ENCODE measurements at regions not wholly inside any gene's neighbourhood (a gene's known extent, or its start where the extent isn't known, plus 50 kb on each side); places are given as distances from the start of the nearest gene placed in this dataset.
"Not testable (repeated sequence)": the region's sequence is repeated elsewhere in the genome, so short reads cannot be mapped to it uniquely, and the experiment has no call there.

DNA sequence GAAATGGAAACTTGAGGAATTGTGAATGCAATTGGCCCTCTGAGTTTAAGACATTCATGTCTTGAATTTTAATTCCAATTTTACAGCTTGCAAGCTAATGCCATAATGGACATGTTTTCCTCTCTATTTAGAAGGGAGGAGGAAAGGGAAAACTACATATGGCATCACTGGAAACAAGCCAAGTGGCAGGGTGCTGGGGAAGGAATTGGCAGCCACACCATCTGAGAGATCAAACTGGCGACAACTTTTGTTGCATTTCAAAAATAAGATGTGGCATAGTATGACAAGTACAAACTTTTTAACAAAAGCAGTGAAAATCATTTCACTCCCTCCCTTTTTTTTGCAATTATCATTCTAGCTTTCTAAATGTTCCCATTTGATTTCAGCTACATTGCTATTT is 615.6 kb downstream of the CENPC start:
- TF ChIP-seq EZH2 (IDR thresholded peaks at IDR 0.05; ENCODE audit: borderline replicate concordance, low read depth, low read length, severe bottlenecking) (no peak), POLR2AphosphoS5 (IDR thresholded peaks at IDR 0.05; ENCODE audit: insufficient read depth, low read depth, low read length) (no peak), JUN (IDR thresholded peaks at IDR 0.05; ENCODE audit: borderline replicate concordance, insufficient read depth, insufficient read length, low read depth) (no peak), MYC (IDR thresholded peaks at IDR 0.05; ENCODE audit: low read depth, low read length) (no peak), POLR2A (IDR thresholded peaks at IDR 0.05; ENCODE audit: low read depth, low read length) (no peak), GATA2 (IDR thresholded peaks at IDR 0.05; ENCODE audit: insufficient read depth, insufficient read length, low read depth, low read length) (no peak), FOS (IDR thresholded peaks at IDR 0.05; ENCODE audit: borderline replicate concordance, insufficient read depth, low read length) (no peak)
- TF ChIP-seq, protein P1, sequence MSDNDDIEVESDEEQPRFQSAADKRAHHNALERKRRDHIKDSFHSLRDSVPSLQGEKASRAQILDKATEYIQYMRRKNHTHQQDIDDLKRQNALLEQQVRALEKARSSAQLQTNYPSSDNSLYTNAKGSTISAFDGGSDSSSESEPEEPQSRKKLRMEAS (IDR thresholded peaks at IDR 0.05; ENCODE audit: insufficient read depth, insufficient read length): no peak
- TF ChIP-seq, protein P2, sequence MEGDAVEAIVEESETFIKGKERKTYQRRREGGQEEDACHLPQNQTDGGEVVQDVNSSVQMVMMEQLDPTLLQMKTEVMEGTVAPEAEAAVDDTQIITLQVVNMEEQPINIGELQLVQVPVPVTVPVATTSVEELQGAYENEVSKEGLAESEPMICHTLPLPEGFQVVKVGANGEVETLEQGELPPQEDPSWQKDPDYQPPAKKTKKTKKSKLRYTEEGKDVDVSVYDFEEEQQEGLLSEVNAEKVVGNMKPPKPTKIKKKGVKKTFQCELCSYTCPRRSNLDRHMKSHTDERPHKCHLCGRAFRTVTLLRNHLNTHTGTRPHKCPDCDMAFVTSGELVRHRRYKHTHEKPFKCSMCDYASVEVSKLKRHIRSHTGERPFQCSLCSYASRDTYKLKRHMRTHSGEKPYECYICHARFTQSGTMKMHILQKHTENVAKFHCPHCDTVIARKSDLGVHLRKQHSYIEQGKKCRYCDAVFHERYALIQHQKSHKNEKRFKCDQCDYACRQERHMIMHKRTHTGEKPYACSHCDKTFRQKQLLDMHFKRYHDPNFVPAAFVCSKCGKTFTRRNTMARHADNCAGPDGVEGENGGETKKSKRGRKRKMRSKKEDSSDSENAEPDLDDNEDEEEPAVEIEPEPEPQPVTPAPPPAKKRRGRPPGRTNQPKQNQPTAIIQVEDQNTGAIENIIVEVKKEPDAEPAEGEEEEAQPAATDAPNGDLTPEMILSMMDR (IDR thresholded peaks at IDR 0.05; ENCODE audit: extremely low read depth in 1 of 2, insufficient read depth in 1 of 2, low read depth in 1 of 2, low read length in 2 of 2): no peak
- POLR2A ChIA-PET: no interaction called here
- FAIRE-seq (no peak), DNase-seq (ENCODE audit: low read depth, low spot score) (no peak)
- Histone ChIP-seq H3K79me2 (ENCODE audit: control insufficient read depth, insufficient read depth, low read length) (no peaks in the 10 kb centered on the region), H3K36me3 (ENCODE audit: control insufficient read depth in 2 of 2, extremely low read depth in 1 of 2, insufficient read depth in 2 of 2, low read length in 2 of 2) (no peaks in the 10 kb centered on the region), H3K9me3 (replicated peaks; ENCODE audit: control insufficient read depth, insufficient read depth, low read length) (no peaks in the 10 kb centered on the region), H2AFZ (ENCODE audit: low read depth, low read length) (no peak overlapping the region), H3K27ac (ENCODE audit: insufficient read depth, low read depth, low read length) (no peak overlapping the region), H4K20me1 (replicated peaks; ENCODE audit: control insufficient read depth, extremely low read depth, insufficient read depth, low read length) (no peaks in the 10 kb centered on the region), H3K9ac (replicated peaks; ENCODE audit: extremely low read depth, insufficient read depth, low read length) (no peak overlapping the region), H3K4me2 (ENCODE audit: insufficient read depth, low read length) (no peak overlapping the region), H3K4me1 (ENCODE audit: control insufficient read depth, extremely low read depth, insufficient read depth, low read length) (no peaks in the 10 kb centered on the region), H3K9me1 (replicated peaks; ENCODE audit: control insufficient read depth, extremely low read depth, insufficient read depth, low read length) (no peaks in the 10 kb centered on the region), H3K4me3 (replicated peaks in 1 of 3; ENCODE audit: insufficient read depth in 1 of 3, low read depth in 1 of 3, low read length in 3 of 3) (no peak overlapping the region), H3K27me3 (ENCODE audit: control insufficient read depth in 2 of 2, insufficient read depth in 2 of 2, low read length in 2 of 2) (no peaks in the 10 kb centered on the region)
- intact Hi-C loops (cut with micrococcal nuclease) (no loop called here), dilution Hi-C loops (cut with MboI; ENCODE audit: extremely low pct_ligation_motif_present, low sequenced_read_pairs) (no loop called here)
- BruUV-seq (replicated peaks): no TSS peak
- CTCF ChIA-PET: no interaction called here

DNA sequence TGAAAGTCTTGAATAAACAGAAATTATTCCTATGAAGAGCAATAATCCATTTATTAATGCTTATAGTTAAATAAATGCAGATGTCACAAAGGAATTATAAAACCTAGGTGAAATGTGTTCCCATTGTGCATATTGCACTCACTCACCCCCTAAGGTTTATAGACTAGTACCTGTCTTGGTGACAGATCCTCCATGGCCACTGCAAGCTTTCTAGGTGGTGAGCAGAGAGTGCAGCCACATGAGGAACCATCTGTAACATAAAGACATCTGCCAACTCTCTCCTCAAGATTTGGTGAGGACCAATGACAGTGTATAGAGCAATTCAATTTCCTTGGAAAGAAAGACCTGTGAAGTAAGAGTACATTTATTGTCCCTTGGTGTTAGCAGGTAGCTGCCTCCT is 616.4 kb downstream of the CENPC start:
- DNase-seq (ENCODE audit: low read depth, low spot score); CTCF ChIA-PET; BruUV-seq (replicated peaks); FAIRE-seq; H3K9me3 ChIP-seq (replicated peaks; ENCODE audit: control insufficient read depth, insufficient read depth, low read length); H3K4me1 ChIP-seq (ENCODE audit: control insufficient read depth, extremely low read depth, insufficient read depth, low read length); H3K4me2 ChIP-seq (ENCODE audit: insufficient read depth, low read length); H3K36me3 ChIP-seq (ENCODE audit: control insufficient read depth in 2 of 2, extremely low read depth in 1 of 2, insufficient read depth in 2 of 2, low read length in 2 of 2); H3K27ac ChIP-seq (ENCODE audit: insufficient read depth, low read depth, low read length); H3K4me3 ChIP-seq (replicated peaks in 1 of 3; ENCODE audit: insufficient read depth in 1 of 3, low read depth in 1 of 3, low read length in 3 of 3); H3K27me3 ChIP-seq (ENCODE audit: control insufficient read depth in 2 of 2, insufficient read depth in 2 of 2, low read length in 2 of 2); H2AFZ ChIP-seq (ENCODE audit: low read depth, low read length); H3K9me1 ChIP-seq (replicated peaks; ENCODE audit: control insufficient read depth, extremely low read depth, insufficient read depth, low read length); dilution Hi-C loops (cut with MboI; ENCODE audit: extremely low pct_ligation_motif_present, low sequenced_read_pairs); H3K9ac ChIP-seq (replicated peaks; ENCODE audit: extremely low read depth, insufficient read depth, low read length); H3K79me2 ChIP-seq (ENCODE audit: control insufficient read depth, insufficient read depth, low read length); POLR2A ChIA-PET; H4K20me1 ChIP-seq (replicated peaks; ENCODE audit: control insufficient read depth, extremely low read depth, insufficient read depth, low read length); intact Hi-C loops (cut with micrococcal nuclease): not testable (repeated sequence)

Data from endothelial cell of umbilical vein (primary cell).